Activated T-cell treated with anti-CD3 and anti-CD28 coated beads, Interleukin-2, amount 50 U/mL, for 1 hour (primary cell): ENCODE measurements at regions not wholly inside any gene's neighbourhood (a gene's known extent, or its start where the extent isn't known, plus 50 kb on each side); places are given as distances from the start of the nearest gene placed in this dataset.
"Not testable (repeated sequence)": the region's sequence is repeated elsewhere in the genome, so short reads cannot be mapped to it uniquely, and the experiment has no call there.

Experiments used
- DNase-seq: peaks from one replicate; pipeline ENCODE4 v3.0.0-alpha.2; 2020

- no peak for DNase-seq
These were observed 79.1 kb upstream of the MEF2A start for GRCh38 chr15:99486371-99487336.

GRCh38 chr15:99487337-99487730, 78.5 kb upstream of the MEF2A start:
- no peak for DNase-seq

GRCh38 chr15:99492275-99492674, 73.5 kb upstream of the MEF2A start:
- DNase-seq: no peak

- no peak for DNase-seq
These were observed 73.1 kb upstream of the MEF2A start for GRCh38 chr15:99492716-99493115.

GRCh38 chr15:99493461-99493860, 72.3 kb upstream of the MEF2A start:
- no peak for DNase-seq

GRCh38 chr15:99494536-99495233, 71.1 kb upstream of the MEF2A start:
- DNase-seq: not testable (repeated sequence)

- no peak for DNase-seq
These were observed 70.1 kb upstream of the MEF2A start for GRCh38 chr15:99495430-99496301.

- no peak for DNase-seq
These were observed 69.5 kb upstream of the MEF2A start for GRCh38 chr15:99496302-99496629.

- DNase-seq: no peak
These were observed 63.6 kb upstream of the MEF2A start for GRCh38 chr15:99502182-99502581.

GRCh38 chr15:99502661-99503060, 63.1 kb upstream of the MEF2A start:
- no peak for DNase-seq

GRCh38 chr15:99503411-99503810, 62.4 kb upstream of the MEF2A start:
- no peak for DNase-seq

GRCh38 chr15:99504071-99504822, 61.5 kb upstream of the MEF2A start:
- no peak for DNase-seq

GRCh38 chr15:99504823-99505551, 60.8 kb upstream of the MEF2A start:
- no peak for DNase-seq

- DNase-seq: no peak
These were observed 59.4 kb upstream of the MEF2A start for GRCh38 chr15:99506399-99506798.

- no peak for DNase-seq
These were observed 58.7 kb upstream of the MEF2A start for GRCh38 chr15:99507016-99507503.

- DNase-seq: no peak
These were observed 58.1 kb upstream of the MEF2A start for GRCh38 chr15:99507504-99508310.

GRCh38 chr15:99508311-99508645, 57.5 kb upstream of the MEF2A start:
- DNase-seq: no peak

- DNase-seq: no peak
These were observed 56.9 kb upstream of the MEF2A start for GRCh38 chr15:99508852-99509251.

- no peak for DNase-seq
These were observed 55.9 kb upstream of the MEF2A start for GRCh38 chr15:99509686-99510461.

GRCh38 chr15:99511531-99511865, 54.3 kb upstream of the MEF2A start:
- no peak for DNase-seq
